ENCODE measurements at regions not wholly inside any gene's neighbourhood (a gene's known extent, or its start where the extent isn't known, plus 50 kb on each side); places are given as distances from the start of the nearest gene placed in this dataset.

DNA sequence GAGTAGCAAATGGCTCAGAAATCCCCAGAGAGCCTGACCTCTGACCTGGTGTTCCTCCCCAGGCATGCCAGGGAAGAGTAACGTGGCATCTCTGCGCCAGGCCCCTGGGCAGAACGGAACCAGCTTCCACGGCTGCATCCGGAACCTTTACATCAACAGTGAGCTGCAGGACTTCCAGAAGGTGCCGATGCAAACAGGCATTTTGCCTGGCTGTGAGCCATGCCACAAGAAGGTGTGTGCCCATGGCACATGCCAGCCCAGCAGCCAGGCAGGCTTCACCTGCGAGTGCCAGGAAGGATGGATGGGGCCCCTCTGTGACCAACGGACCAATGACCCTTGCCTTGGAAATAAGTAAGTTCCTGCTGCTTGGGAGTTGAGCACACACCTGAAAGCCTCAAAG is 83.4 kb upstream of the PACRGL start:
- TF ChIP-seq FOXM1 (CRISPR knock-in tag; IDR thresholded peaks at IDR 0.05) (no peak), SIN3A (IDR thresholded peaks at IDR 0.05; ENCODE audit: borderline replicate concordance, low read depth, low read length) (no peak)
- TF ChIP-seq, protein P1, sequence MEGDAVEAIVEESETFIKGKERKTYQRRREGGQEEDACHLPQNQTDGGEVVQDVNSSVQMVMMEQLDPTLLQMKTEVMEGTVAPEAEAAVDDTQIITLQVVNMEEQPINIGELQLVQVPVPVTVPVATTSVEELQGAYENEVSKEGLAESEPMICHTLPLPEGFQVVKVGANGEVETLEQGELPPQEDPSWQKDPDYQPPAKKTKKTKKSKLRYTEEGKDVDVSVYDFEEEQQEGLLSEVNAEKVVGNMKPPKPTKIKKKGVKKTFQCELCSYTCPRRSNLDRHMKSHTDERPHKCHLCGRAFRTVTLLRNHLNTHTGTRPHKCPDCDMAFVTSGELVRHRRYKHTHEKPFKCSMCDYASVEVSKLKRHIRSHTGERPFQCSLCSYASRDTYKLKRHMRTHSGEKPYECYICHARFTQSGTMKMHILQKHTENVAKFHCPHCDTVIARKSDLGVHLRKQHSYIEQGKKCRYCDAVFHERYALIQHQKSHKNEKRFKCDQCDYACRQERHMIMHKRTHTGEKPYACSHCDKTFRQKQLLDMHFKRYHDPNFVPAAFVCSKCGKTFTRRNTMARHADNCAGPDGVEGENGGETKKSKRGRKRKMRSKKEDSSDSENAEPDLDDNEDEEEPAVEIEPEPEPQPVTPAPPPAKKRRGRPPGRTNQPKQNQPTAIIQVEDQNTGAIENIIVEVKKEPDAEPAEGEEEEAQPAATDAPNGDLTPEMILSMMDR (CRISPR knock-in tag; IDR thresholded peaks at IDR 0.05): no peak
